ENCODE measurements at regions not wholly inside any gene's neighbourhood (a gene's known extent, or its start where the extent isn't known, plus 50 kb on each side); places are given as distances from the start of the nearest gene placed in this dataset.

DNA sequence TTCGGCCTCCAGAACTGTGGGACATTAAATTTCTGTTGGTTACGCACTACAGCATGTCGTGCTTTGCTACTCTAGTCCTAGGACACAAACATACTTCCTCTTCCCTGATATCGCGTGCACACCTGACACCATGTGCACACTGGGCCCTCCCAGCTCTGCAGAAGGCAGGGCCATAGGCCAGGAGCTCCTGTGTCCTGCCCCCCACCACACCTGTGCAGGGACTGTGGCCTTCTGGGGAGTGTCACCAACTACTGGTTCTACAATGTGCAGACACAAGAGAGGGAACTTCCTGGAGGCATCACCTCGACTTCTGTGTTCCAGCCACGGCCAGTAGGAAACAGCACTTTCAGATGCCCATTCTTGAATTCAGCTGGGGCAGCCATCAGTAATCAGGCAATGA, 646.4 kb upstream of the MGMT start:
- intact Hi-C loops (cut with micrococcal nuclease) = no loop called here
- no peak overlapping the region for H3K9ac ChIP-seq (ENCODE audit: insufficient read depth in 1 of 2, low read depth in 2 of 2, low read length in 2 of 2)
- no peak overlapping the region for H3K4me2 ChIP-seq (ENCODE audit: insufficient read depth, low read length)
- H3K36me3 ChIP-seq (ENCODE audit: control insufficient read depth, insufficient read depth, low read length) = no peaks in the 10 kb centered on the region
- TF ChIP-seq POLR2B (IDR thresholded peaks at IDR 0.05; ENCODE audit: low read depth, partially characterized antibody) = no peak
- no TSS peak for BruUV-seq (replicated peaks)
- H3K4me1 ChIP-seq (replicated peaks in 1 of 2; ENCODE audit: control insufficient read depth in 2 of 2, insufficient read depth in 2 of 2, low read length in 2 of 2) = no peaks in the 10 kb centered on the region
- 0% methylated on average over 6 of the region's 7 CpGs for WGBS (ENCODE audit: insufficient coverage, low coverage, missing lambda C conversion rate)
- H2AFZ ChIP-seq (ENCODE audit: low read depth, low read length) = no peak overlapping the region
- H3K4me3 ChIP-seq = no peak overlapping the region
- no peak for ATAC-seq
- no peaks in the 10 kb centered on the region for H3K9me3 ChIP-seq (replicated peaks; ENCODE audit: control insufficient read depth, insufficient read depth, low read depth, low read length)
- no peaks in the 10 kb centered on the region for H4K20me1 ChIP-seq (replicated peaks; ENCODE audit: control insufficient read depth, insufficient read depth, low read length)
- no peak for DNase-seq (ENCODE audit: extremely low read depth in 1 of 4, low spot score in 3 of 4)
- no peaks in the 10 kb centered on the region for H3K79me2 ChIP-seq (ENCODE audit: control insufficient read depth, insufficient read depth, low read length)
- POLR2A ChIA-PET = no interaction called here
- in situ Hi-C loops (cut with MboI) = no loop called here
- no peak for FAIRE-seq
- H3K27ac ChIP-seq (ENCODE audit: extremely low read depth, low read depth, low read length) = no peak overlapping the region
- H3K9me1 ChIP-seq (ENCODE audit: control insufficient read depth, insufficient read depth, low read length) = peaks cover 3% of the 10 kb centered on the region
- peaks cover 3 to 24% of the 10 kb centered on the region in 2 experiments; a peak in 3 of 5 replicates for H3K27me3 ChIP-seq (ENCODE audit: control insufficient read depth in 2 of 2, insufficient read depth in 2 of 2, low read length in 2 of 2)
- CTCF ChIA-PET (ENCODE audit: low intra/inter-chr PET ratio) = no interaction called here

DNA sequence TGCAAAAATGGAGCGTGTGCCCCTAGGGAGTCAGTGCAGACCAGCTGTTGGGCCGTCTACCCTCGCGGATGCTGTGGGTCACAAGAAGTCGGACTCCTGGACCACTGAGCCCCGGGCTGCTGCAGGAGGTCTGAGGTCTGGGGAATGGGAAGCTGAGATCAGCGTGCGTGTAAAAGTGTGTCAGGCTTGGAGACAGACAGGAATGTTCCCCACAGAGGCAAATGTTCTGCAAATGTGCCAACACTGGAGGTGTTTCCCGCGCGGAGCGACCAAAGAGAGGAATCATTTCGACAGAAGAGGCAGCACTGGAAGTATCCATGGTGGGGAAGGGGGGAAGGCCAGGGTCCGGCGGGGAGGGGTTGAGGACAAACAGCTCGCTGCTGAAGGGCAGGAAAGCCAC, 643.8 kb upstream of the MGMT start:
- TF ChIP-seq ZBTB7A (IDR thresholded peaks at IDR 0.05; ENCODE audit: borderline replicate concordance, control insufficient read depth, low read depth, low read length) (no peak), ZFX (CRISPR knock-in tag; IDR thresholded peaks at IDR 0.05) (no peak), MEIS2 (IDR thresholded peaks at IDR 0.05; ENCODE audit: partially characterized antibody) (no peak), DNMT1 (IDR thresholded peaks at IDR 0.05) (no peak), ILF3 (IDR thresholded peaks at IDR 0.05; ENCODE audit: borderline replicate concordance) (no peak), PREB (CRISPR knock-in tag; IDR thresholded peaks at IDR 0.05) (no peak), HDAC2 (IDR thresholded peaks at IDR 0.05) (no peak), CREBBP (IDR thresholded peaks at IDR 0.05; ENCODE audit: low read depth, low read length) (no peak), POLR2G (IDR thresholded peaks at IDR 0.05; ENCODE audit: low read depth, low read length) (no peak), NFE2 (IDR thresholded peaks at IDR 0.05; ENCODE audit: low read depth) (no peak), ZNF274 (IDR thresholded peaks at IDR 0.05; ENCODE audit: borderline replicate concordance, low read depth, low read length) (no peak), NUFIP1 (IDR thresholded peaks at IDR 0.05; ENCODE audit: partially characterized antibody) (no peak), RAD51 (IDR thresholded peaks at IDR 0.05; ENCODE audit: borderline replicate concordance, low read depth) (no peak), RFX1 (IDR thresholded peaks at IDR 0.05) (no peak), CREM (IDR thresholded peaks at IDR 0.05; ENCODE audit: low read depth) (no peak)
- TF ChIP-seq, protein P1, sequence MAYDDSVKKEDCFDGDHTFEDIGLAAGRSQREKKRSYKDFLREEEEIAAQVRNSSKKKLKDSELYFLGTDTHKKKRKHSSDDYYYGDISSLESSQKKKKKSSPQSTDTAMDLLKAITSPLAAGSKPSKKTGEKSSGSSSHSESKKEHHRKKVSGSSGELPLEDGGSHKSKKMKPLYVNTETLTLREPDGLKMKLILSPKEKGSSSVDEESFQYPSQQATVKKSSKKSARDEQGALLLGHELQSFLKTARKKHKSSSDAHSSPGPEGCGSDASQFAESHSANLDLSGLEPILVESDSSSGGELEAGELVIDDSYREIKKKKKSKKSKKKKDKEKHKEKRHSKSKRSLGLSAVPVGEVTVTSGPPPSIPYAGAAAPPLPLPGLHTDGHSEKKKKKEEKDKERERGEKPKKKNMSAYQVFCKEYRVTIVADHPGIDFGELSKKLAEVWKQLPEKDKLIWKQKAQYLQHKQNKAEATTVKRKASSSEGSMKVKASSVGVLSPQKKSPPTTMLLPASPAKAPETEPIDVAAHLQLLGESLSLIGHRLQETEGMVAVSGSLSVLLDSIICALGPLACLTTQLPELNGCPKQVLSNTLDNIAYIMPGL (CRISPR knock-in tag; IDR thresholded peaks at IDR 0.05) = no peak
- no peak for FAIRE-seq
- ATAC-seq = no peak
- ChIA-PET CTCF (ENCODE audit: low intra/inter-chr PET ratio) (no interaction called here), POLR2A (interaction anchor here (1.1 kb wide), 1 partner anchor 13 kb away, joined by 3 read pairs; no protein-coding TSS in a partner anchor)
- H3K4me2 ChIP-seq (ENCODE audit: insufficient read depth, low read length) = no peak overlapping the region
- 3% methylated on average over 10 of the region's 16 CpGs for WGBS (ENCODE audit: insufficient coverage, low coverage, missing lambda C conversion rate)
- H4K20me1 ChIP-seq (replicated peaks; ENCODE audit: control insufficient read depth, insufficient read depth, low read length) = no peaks in the 10 kb centered on the region
- H3K36me3 ChIP-seq (ENCODE audit: control insufficient read depth, insufficient read depth, low read length) = no peaks in the 10 kb centered on the region
- H3K4me1 ChIP-seq (replicated peaks in 1 of 2; ENCODE audit: control insufficient read depth in 2 of 2, insufficient read depth in 2 of 2, low read length in 2 of 2) = no peaks in the 10 kb centered on the region
- H3K79me2 ChIP-seq (ENCODE audit: control insufficient read depth, insufficient read depth, low read length) = no peaks in the 10 kb centered on the region
- intact Hi-C loops (cut with micrococcal nuclease) = no loop called here
- H3K4me3 ChIP-seq = no peak overlapping the region
- no peak overlapping the region for H2AFZ ChIP-seq (ENCODE audit: low read depth, low read length)
- H3K9me3 ChIP-seq (replicated peaks; ENCODE audit: control insufficient read depth, insufficient read depth, low read depth, low read length) = no peaks in the 10 kb centered on the region
- no peak overlapping the region for H3K9ac ChIP-seq (ENCODE audit: insufficient read depth in 1 of 2, low read depth in 2 of 2, low read length in 2 of 2)
- H3K27me3 ChIP-seq (ENCODE audit: control insufficient read depth in 2 of 2, insufficient read depth in 2 of 2, low read length in 2 of 2) = peaks cover 6 to 27% of the 10 kb centered on the region in 2 experiments; a peak in 3 of 5 replicates
- in situ Hi-C loops (cut with MboI) = no loop called here
- H3K27ac ChIP-seq (ENCODE audit: extremely low read depth, low read depth, low read length) = no peak overlapping the region
- no peak for DNase-seq (ENCODE audit: extremely low read depth in 1 of 4, low spot score in 3 of 4)
- no TSS peak for BruUV-seq (replicated peaks)
- peaks cover 3% of the 10 kb centered on the region for H3K9me1 ChIP-seq (ENCODE audit: control insufficient read depth, insufficient read depth, low read length)

Measured in K562 (cell line).